NCI-H2171 (cell line): ENCODE measurements at regions not wholly inside any gene's neighbourhood (a gene's known extent, or its start where the extent isn't known, plus 50 kb on each side); places are given as distances from the start of the nearest gene placed in this dataset.
"Not testable (repeated sequence)": the region's sequence is repeated elsewhere in the genome, so short reads cannot be mapped to it uniquely, and the experiment has no call there.

Experiments used
- DNase-seq: peaks from one replicate; lab custom pipeline; 2025; lab: John Stamatoyannopoulos, UW

GRCh38 chr18:71238974-71239624, 950.3 kb downstream of the SOCS6 start:
- DNase-seq = no peak

- DNase-seq = no peak
These were observed 948.8 kb downstream of the SOCS6 start for GRCh38 chr18:71237641-71238040.

GRCh38 chr18:71233177-71233576, 944.3 kb downstream of the SOCS6 start:
- DNase-seq = no peak

- DNase-seq = no peak
These were observed 934.6 kb downstream of the SOCS6 start for GRCh38 chr18:71223486-71223885.

GRCh38 chr18:71221405-71221804, 932.6 kb downstream of the SOCS6 start:
- no peak for DNase-seq

- DNase-seq = not testable (repeated sequence)
These were observed 923.9 kb downstream of the SOCS6 start for GRCh38 chr18:71212739-71213138.

- DNase-seq = no peak
These were observed 923.4 kb downstream of the SOCS6 start for GRCh38 chr18:71212222-71212621.

- no peak for DNase-seq
These were observed 921.1 kb downstream of the SOCS6 start for GRCh38 chr18:71209944-71210343.

GRCh38 chr18:71194438-71194837, 905.6 kb downstream of the SOCS6 start:
- DNase-seq = no peak

- no peak for DNase-seq
These were observed 900.7 kb downstream of the SOCS6 start for GRCh38 chr18:71189581-71189980.

GRCh38 chr18:71168557-71169145, 879.8 kb downstream of the SOCS6 start:
- DNase-seq = no peak

GRCh38 chr18:71136487-71136886, 847.6 kb downstream of the SOCS6 start:
- no peak for DNase-seq

- DNase-seq = no peak
These were observed 845.3 kb downstream of the SOCS6 start for GRCh38 chr18:71134122-71134521.

- no peak for DNase-seq
These were observed 843.1 kb downstream of the SOCS6 start for GRCh38 chr18:71131918-71132317.

- no peak for DNase-seq
These were observed 841.5 kb downstream of the SOCS6 start for GRCh38 chr18:71130351-71130750.

- no peak for DNase-seq
These were observed 836.7 kb downstream of the SOCS6 start for GRCh38 chr18:71125581-71125980.

- DNase-seq = no peak
These were observed 827.7 kb downstream of the SOCS6 start for GRCh38 chr18:71116535-71116934.

- DNase-seq = no peak
These were observed 826.4 kb downstream of the SOCS6 start for GRCh38 chr18:71115261-71115660.

GRCh38 chr18:71114550-71115210, 825.8 kb downstream of the SOCS6 start:
- no peak for DNase-seq

- no peak for DNase-seq
These were observed 818.4 kb downstream of the SOCS6 start for GRCh38 chr18:71107244-71107643.

GRCh38 chr18:71106701-71107100, 817.9 kb downstream of the SOCS6 start:
- DNase-seq = no peak

GRCh38 chr18:71105994-71106546, 817.2 kb downstream of the SOCS6 start:
- DNase-seq = no peak
